Astrocyte (in vitro differentiated cells and primary cell): ENCODE measurements at regions not wholly inside any gene's neighbourhood (a gene's known extent, or its start where the extent isn't known, plus 50 kb on each side); places are given as distances from the start of the nearest gene placed in this dataset.

Experiments
- DNase-seq: peaks from one replicate; pipeline ENCODE4 v3.0.0-alpha.2; 2010; ENCODE audit warnings: low read depth
- FAIRE-seq: peaks from 2 replicates; lab custom pipeline; 2011; peaks lifted over from hg19 to GRCh38; lab: Jason Lieb, UNC
- H2AFZ ChIP-seq: 2 replicates; pipeline ENCODE4 v1.6.0; 2012; ENCODE audit warnings: low read depth, low read length, inconsistent platforms
- H3K27ac ChIP-seq: 2 replicates; pipeline ENCODE4 v1.5.1; 2011; ENCODE audit warnings: low read depth, low read length, inconsistent platforms
- H3K27me3 ChIP-seq: 2 replicates; pipeline ENCODE4 v1.6.0; 2011; ENCODE audit warnings: low read length, inconsistent platforms; ENCODE audit not compliant: insufficient read depth
- H3K36me3 ChIP-seq: 2 replicates; pipeline ENCODE4 v1.5.1; 2011; ENCODE audit warnings: low read length, inconsistent platforms; ENCODE audit not compliant: insufficient read depth
- H3K4me1 ChIP-seq: 2 replicates; pipeline ENCODE4 v1.5.1; 2011; ENCODE audit warnings: low read length, inconsistent platforms; ENCODE audit not compliant: insufficient read depth
- H3K4me2 ChIP-seq: 2 replicates; pipeline ENCODE4 v1.6.0; 2012; ENCODE audit warnings: low read length, inconsistent platforms
- H3K4me3 ChIP-seq: 2 replicates; pipeline ENCODE4 v1.5.1; 2011; ENCODE audit warnings: low read depth, mild to moderate bottlenecking, low read length, inconsistent platforms; ENCODE audit not compliant: insufficient read depth
- H3K79me2 ChIP-seq: 2 replicates; pipeline ENCODE4 v1.6.0; 2012; ENCODE audit warnings: mild to moderate bottlenecking, low read length, inconsistent platforms; ENCODE audit not compliant: insufficient read depth
- H3K9ac ChIP-seq: 2 replicates; pipeline ENCODE4 v1.6.0; 2012; ENCODE audit warnings: mild to moderate bottlenecking, low read length, inconsistent platforms
- H3K9me3 ChIP-seq: 2 replicates; pipeline ENCODE4 v1.5.1; 2012; ENCODE audit warnings: low read depth, mild to moderate bottlenecking, low read length, inconsistent platforms; ENCODE audit not compliant: insufficient read depth
- H4K20me1 ChIP-seq: 2 replicates; pipeline ENCODE4 v1.6.0; 2012; ENCODE audit warnings: low read length, inconsistent platforms; ENCODE audit not compliant: insufficient read depth
- H3K27ac Mint-ChIP-seq: one replicate; pipeline ENCODE4 v1.8.0; 2021; ENCODE audit warnings: mild to moderate bottlenecking, mixed read lengths; ENCODE audit not compliant: unreplicated experiment
- H3K27me3 Mint-ChIP-seq: one replicate; pipeline ENCODE4 v1.8.0; 2021; ENCODE audit warnings: low read depth, mixed read lengths; ENCODE audit not compliant: unreplicated experiment
- H3K36me3 Mint-ChIP-seq: one replicate; pipeline ENCODE4 v1.8.0; 2021; ENCODE audit warnings: low read depth, mixed read lengths; ENCODE audit not compliant: unreplicated experiment
- H3K4me1 Mint-ChIP-seq: one replicate; pipeline ENCODE4 v1.8.0; 2021; ENCODE audit warnings: low read depth, mixed read lengths; ENCODE audit not compliant: unreplicated experiment
- H3K4me3 Mint-ChIP-seq: one replicate; pipeline ENCODE4 v1.8.0; 2021; ENCODE audit warnings: mild to moderate bottlenecking, moderate library complexity, mixed read lengths; ENCODE audit not compliant: unreplicated experiment
- H3K9me3 Mint-ChIP-seq: one replicate; pipeline ENCODE4 v1.8.0; 2021; ENCODE audit warnings: mild to moderate bottlenecking, mixed read lengths; ENCODE audit not compliant: unreplicated experiment
- CTCF ChIP-seq: IDR thresholded peaks from 2 replicates; pipeline ENCODE4 v1.5.1; 2011; ENCODE audit warnings: low read depth, mild to moderate bottlenecking, inconsistent platforms, low read length, moderate library complexity; ENCODE audit not compliant: insufficient read depth
- EZH2 ChIP-seq: IDR thresholded peaks from 2 replicates; pipeline ENCODE4 v1.6.1; 2012; ENCODE audit warnings: mild to moderate bottlenecking, low read length, inconsistent platforms; ENCODE audit not compliant: insufficient read depth

- H3K4me3 ChIP-seq = no peak overlapping the region
- peaks cover 5% of the 10 kb centered on the region for H3K9me3 ChIP-seq
- no peak overlapping the region for H3K9ac ChIP-seq
- H3K27me3 ChIP-seq = no peaks in the 10 kb centered on the region
- no peak overlapping the region for H3K4me3 Mint-ChIP-seq
- H3K79me2 ChIP-seq = no peaks in the 10 kb centered on the region
- H3K36me3 Mint-ChIP-seq = no peaks in the 10 kb centered on the region
- no peaks in the 10 kb centered on the region for H4K20me1 ChIP-seq
- H3K36me3 ChIP-seq = no peaks in the 10 kb centered on the region
- FAIRE-seq (no peak), DNase-seq (no peak)
- no peaks in the 10 kb centered on the region for H3K27me3 Mint-ChIP-seq
- TF ChIP-seq EZH2 = no peak
- TF ChIP-seq CTCF = no peak
- no peak overlapping the region for H2AFZ ChIP-seq
- H3K27ac ChIP-seq = no peak overlapping the region
- H3K4me1 ChIP-seq = no peaks in the 10 kb centered on the region
- H3K27ac Mint-ChIP-seq = no peak overlapping the region
- H3K4me2 ChIP-seq = no peak overlapping the region
- peaks cover 5% of the 10 kb centered on the region for H3K9me3 Mint-ChIP-seq
- H3K4me1 Mint-ChIP-seq = no peaks in the 10 kb centered on the region
These were observed 435.0 kb downstream of the TMEM114 start for GRCh38 chr16:8155275-8155674.

GRCh38 chr16:8146256-8147012 is 443.9 kb downstream of the TMEM114 start:
- Mint-ChIP-seq H3K4me3 (no peak overlapping the region), H3K36me3 (no peaks in the 10 kb centered on the region), H3K27ac (no peak overlapping the region)

More at GRCh38 chr16:8146256-8147012, 443.9 kb downstream of the TMEM114 start:
- Histone ChIP-seq H3K4me1 (no peaks in the 10 kb centered on the region), H3K4me3 (no peak overlapping the region), H3K27me3 (no peaks in the 10 kb centered on the region), H2AFZ (no peak overlapping the region), H3K36me3 (no peaks in the 10 kb centered on the region), H3K9me3 (no peaks in the 10 kb centered on the region), H3K4me2 (no peak overlapping the region), H3K27ac (no peak overlapping the region), H3K79me2 (no peaks in the 10 kb centered on the region), H3K9ac (no peak overlapping the region), H4K20me1 (no peaks in the 10 kb centered on the region)
- DNase-seq (no peak), FAIRE-seq (no peak)
- TF ChIP-seq EZH2 (no peak), CTCF (no peak)
- Mint-ChIP-seq H3K27me3 (peaks cover 6% of the 10 kb centered on the region), H3K9me3 (no peaks in the 10 kb centered on the region), H3K4me1 (no peaks in the 10 kb centered on the region)
